ENCODE measurements at regions not wholly inside any gene's neighbourhood (a gene's known extent, or its start where the extent isn't known, plus 50 kb on each side); places are given as distances from the start of the nearest gene placed in this dataset.

- H3K4me2 ChIP-seq (ENCODE audit: control insufficient read depth, extremely low read depth, insufficient read depth, low read depth, low read length), result no peak overlapping the region
- H3K27me3 ChIP-seq (ENCODE audit: control insufficient read depth, extremely low read depth, insufficient read depth, low read length), result peaks cover 2% of the 10 kb centered on the region
- no peak overlapping the region for H3K9ac ChIP-seq (ENCODE audit: control insufficient read depth, extremely low read depth, insufficient read depth, low read length)
- H4K20me1 ChIP-seq (ENCODE audit: control insufficient read depth, extremely low read depth, insufficient read depth, low read length), result no peaks in the 10 kb centered on the region
- H3K27ac ChIP-seq (ENCODE audit: control insufficient read depth, insufficient read depth, low read length), result no peak overlapping the region
- dilution Hi-C loops (cut with MboI; ENCODE audit: extremely low pct_ligation_motif_present, low sequenced_read_pairs), result no loop called here
- no peak overlapping the region for H3K4me3 ChIP-seq (ENCODE audit: control insufficient read depth in 2 of 3, extremely low read depth in 1 of 3, insufficient read depth in 2 of 3, low read depth in 1 of 3, low read length in 3 of 3)
- H3K9me3 ChIP-seq (ENCODE audit: control insufficient read depth, low read depth, low read length), result no peaks in the 10 kb centered on the region
- FAIRE-seq (no peak), DNase-seq (ENCODE audit: low read depth, low spot score) (no peak)
- TF ChIP-seq EZH2 (IDR thresholded peaks at IDR 0.05; ENCODE audit: low read length), result no peak
- TF ChIP-seq CTCF (optimal IDR thresholded peaks at IDR 0.05 in 1 of 3, IDR thresholded peaks at IDR 0.05 in 1 of 3, conservative IDR thresholded peaks at IDR 0.05 in 1 of 3; ENCODE audit: extremely low read depth in 1 of 3, insufficient read depth in 2 of 3, low read length in 3 of 3), result no peak
- no peaks in the 10 kb centered on the region for H3K36me3 ChIP-seq (ENCODE audit: control insufficient read depth in 2 of 2, extremely low read depth in 1 of 2, insufficient read depth in 2 of 2, low read length in 2 of 2)
- H2AFZ ChIP-seq (ENCODE audit: control insufficient read depth, low read length), result no peak overlapping the region
- no peaks in the 10 kb centered on the region for H3K9me1 ChIP-seq (ENCODE audit: control insufficient read depth, extremely low read depth, insufficient read depth, low read length)
- no peaks in the 10 kb centered on the region for H3K79me2 ChIP-seq (ENCODE audit: control insufficient read depth, insufficient read depth, low read length)
- no peaks in the 10 kb centered on the region for H3K4me1 ChIP-seq (ENCODE audit: control insufficient read depth, extremely low read depth, insufficient read depth, low read length)
These were observed 66.1 kb upstream of the GRIP1 start for GRCh38 chr12:66744956-66745383.

GRCh38 chr12:66746489-66747201 is 67.8 kb upstream of the GRIP1 start:
- no peaks in the 10 kb centered on the region for H3K9me3 ChIP-seq (ENCODE audit: control insufficient read depth, low read depth, low read length)
- no peak overlapping the region for H3K9ac ChIP-seq (ENCODE audit: control insufficient read depth, extremely low read depth, insufficient read depth, low read length)
- FAIRE-seq, result no peak
- no peak overlapping the region for H3K27ac ChIP-seq (ENCODE audit: control insufficient read depth, insufficient read depth, low read length)
- no peaks in the 10 kb centered on the region for H3K4me1 ChIP-seq (ENCODE audit: control insufficient read depth, extremely low read depth, insufficient read depth, low read length)
- TF ChIP-seq CTCF (optimal IDR thresholded peaks at IDR 0.05 in 1 of 3, IDR thresholded peaks at IDR 0.05 in 1 of 3, conservative IDR thresholded peaks at IDR 0.05 in 1 of 3; ENCODE audit: extremely low read depth in 1 of 3, insufficient read depth in 2 of 3, low read length in 3 of 3) (no peak), EZH2 (IDR thresholded peaks at IDR 0.05; ENCODE audit: low read length) (no peak)
- no peak overlapping the region for H3K4me3 ChIP-seq (ENCODE audit: control insufficient read depth in 2 of 3, extremely low read depth in 1 of 3, insufficient read depth in 2 of 3, low read depth in 1 of 3, low read length in 3 of 3)
- H3K79me2 ChIP-seq (ENCODE audit: control insufficient read depth, insufficient read depth, low read length), result no peaks in the 10 kb centered on the region
- DNase-seq (ENCODE audit: low read depth, low spot score), result no peak
- dilution Hi-C loops (cut with MboI; ENCODE audit: extremely low pct_ligation_motif_present, low sequenced_read_pairs), result no loop called here
- no peaks in the 10 kb centered on the region for H3K9me1 ChIP-seq (ENCODE audit: control insufficient read depth, extremely low read depth, insufficient read depth, low read length)
- no peak overlapping the region for H2AFZ ChIP-seq (ENCODE audit: control insufficient read depth, low read length)
- no peaks in the 10 kb centered on the region for H3K36me3 ChIP-seq (ENCODE audit: control insufficient read depth in 2 of 2, extremely low read depth in 1 of 2, insufficient read depth in 2 of 2, low read length in 2 of 2)
- H4K20me1 ChIP-seq (ENCODE audit: control insufficient read depth, extremely low read depth, insufficient read depth, low read length), result no peaks in the 10 kb centered on the region
- peaks cover 2% of the 10 kb centered on the region for H3K27me3 ChIP-seq (ENCODE audit: control insufficient read depth, extremely low read depth, insufficient read depth, low read length)
- H3K4me2 ChIP-seq (ENCODE audit: control insufficient read depth, extremely low read depth, insufficient read depth, low read depth, low read length), result no peak overlapping the region

Measured in keratinocyte (primary cell).